ENCODE measurements at regions not wholly inside any gene's neighbourhood (a gene's known extent, or its start where the extent isn't known, plus 50 kb on each side); places are given as distances from the start of the nearest gene placed in this dataset.

DNA sequence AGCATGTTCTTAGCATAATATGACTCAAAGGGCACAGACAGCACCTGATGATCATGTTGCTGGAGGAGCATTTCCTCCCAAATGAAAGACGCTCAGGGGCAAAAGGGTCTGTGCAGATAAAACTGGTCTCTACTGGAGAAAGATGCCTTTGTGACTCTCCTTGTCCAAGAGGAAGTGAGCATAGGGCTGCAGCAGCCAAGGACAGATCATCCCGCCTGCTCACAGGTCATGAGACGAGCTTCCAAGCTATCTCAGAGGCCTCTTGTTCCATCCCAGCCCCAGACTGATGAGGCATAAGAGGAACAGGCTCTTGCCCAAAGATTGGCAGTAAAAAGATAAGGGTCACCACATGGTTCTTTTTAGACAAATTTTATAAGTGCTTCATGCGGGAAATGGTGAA lies 141.8 kb downstream of the KATNIP start:
- TF ChIP-seq, protein P1, sequence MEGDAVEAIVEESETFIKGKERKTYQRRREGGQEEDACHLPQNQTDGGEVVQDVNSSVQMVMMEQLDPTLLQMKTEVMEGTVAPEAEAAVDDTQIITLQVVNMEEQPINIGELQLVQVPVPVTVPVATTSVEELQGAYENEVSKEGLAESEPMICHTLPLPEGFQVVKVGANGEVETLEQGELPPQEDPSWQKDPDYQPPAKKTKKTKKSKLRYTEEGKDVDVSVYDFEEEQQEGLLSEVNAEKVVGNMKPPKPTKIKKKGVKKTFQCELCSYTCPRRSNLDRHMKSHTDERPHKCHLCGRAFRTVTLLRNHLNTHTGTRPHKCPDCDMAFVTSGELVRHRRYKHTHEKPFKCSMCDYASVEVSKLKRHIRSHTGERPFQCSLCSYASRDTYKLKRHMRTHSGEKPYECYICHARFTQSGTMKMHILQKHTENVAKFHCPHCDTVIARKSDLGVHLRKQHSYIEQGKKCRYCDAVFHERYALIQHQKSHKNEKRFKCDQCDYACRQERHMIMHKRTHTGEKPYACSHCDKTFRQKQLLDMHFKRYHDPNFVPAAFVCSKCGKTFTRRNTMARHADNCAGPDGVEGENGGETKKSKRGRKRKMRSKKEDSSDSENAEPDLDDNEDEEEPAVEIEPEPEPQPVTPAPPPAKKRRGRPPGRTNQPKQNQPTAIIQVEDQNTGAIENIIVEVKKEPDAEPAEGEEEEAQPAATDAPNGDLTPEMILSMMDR (IDR thresholded peaks at IDR 0.05; ENCODE audit: insufficient read depth, low read length) = no peak
- no peak for TF ChIP-seq POLR2AphosphoS5 (IDR thresholded peaks at IDR 0.05; ENCODE audit: low read depth)
- TF ChIP-seq, protein P2, sequence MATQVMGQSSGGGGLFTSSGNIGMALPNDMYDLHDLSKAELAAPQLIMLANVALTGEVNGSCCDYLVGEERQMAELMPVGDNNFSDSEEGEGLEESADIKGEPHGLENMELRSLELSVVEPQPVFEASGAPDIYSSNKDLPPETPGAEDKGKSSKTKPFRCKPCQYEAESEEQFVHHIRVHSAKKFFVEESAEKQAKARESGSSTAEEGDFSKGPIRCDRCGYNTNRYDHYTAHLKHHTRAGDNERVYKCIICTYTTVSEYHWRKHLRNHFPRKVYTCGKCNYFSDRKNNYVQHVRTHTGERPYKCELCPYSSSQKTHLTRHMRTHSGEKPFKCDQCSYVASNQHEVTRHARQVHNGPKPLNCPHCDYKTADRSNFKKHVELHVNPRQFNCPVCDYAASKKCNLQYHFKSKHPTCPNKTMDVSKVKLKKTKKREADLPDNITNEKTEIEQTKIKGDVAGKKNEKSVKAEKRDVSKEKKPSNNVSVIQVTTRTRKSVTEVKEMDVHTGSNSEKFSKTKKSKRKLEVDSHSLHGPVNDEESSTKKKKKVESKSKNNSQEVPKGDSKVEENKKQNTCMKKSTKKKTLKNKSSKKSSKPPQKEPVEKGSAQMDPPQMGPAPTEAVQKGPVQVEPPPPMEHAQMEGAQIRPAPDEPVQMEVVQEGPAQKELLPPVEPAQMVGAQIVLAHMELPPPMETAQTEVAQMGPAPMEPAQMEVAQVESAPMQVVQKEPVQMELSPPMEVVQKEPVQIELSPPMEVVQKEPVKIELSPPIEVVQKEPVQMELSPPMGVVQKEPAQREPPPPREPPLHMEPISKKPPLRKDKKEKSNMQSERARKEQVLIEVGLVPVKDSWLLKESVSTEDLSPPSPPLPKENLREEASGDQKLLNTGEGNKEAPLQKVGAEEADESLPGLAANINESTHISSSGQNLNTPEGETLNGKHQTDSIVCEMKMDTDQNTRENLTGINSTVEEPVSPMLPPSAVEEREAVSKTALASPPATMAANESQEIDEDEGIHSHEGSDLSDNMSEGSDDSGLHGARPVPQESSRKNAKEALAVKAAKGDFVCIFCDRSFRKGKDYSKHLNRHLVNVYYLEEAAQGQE (IDR thresholded peaks at IDR 0.05; ENCODE audit: insufficient replicate concordance, low read depth) = no peak
- TF ChIP-seq GABPA (IDR thresholded peaks at IDR 0.05; ENCODE audit: low read depth) = no peak
- TF ChIP-seq SPI1 (IDR thresholded peaks at IDR 0.05; ENCODE audit: borderline replicate concordance, low read depth) = no peak

Measured in HL-60 (cell line).